ENCODE measurements at regions not wholly inside any gene's neighbourhood (a gene's known extent, or its start where the extent isn't known, plus 50 kb on each side); places are given as distances from the start of the nearest gene placed in this dataset.

- Histone ChIP-seq H3K4me3 (no peak overlapping the region), H3K27ac (no peak overlapping the region), H3K4me1 (no peaks in the 10 kb centered on the region), H3K27me3 (no peaks in the 10 kb centered on the region), H3K36me3 (no peaks in the 10 kb centered on the region), H3K9me3 (replicated peaks) (no peaks in the 10 kb centered on the region)
- DNase-seq: no peak
Measured at GRCh38 chr10:89153971-89154370, 53.1 kb downstream of the CH25H start.

GRCh38 chr10:89153116-89153515 is 54.0 kb downstream of the CH25H start:
- no peak overlapping the region for H3K27ac ChIP-seq
- no peaks in the 10 kb centered on the region for H3K36me3 ChIP-seq
- no peak overlapping the region for H3K4me3 ChIP-seq
- H3K9me3 ChIP-seq (replicated peaks): no peaks in the 10 kb centered on the region
- no peaks in the 10 kb centered on the region for H3K27me3 ChIP-seq
- DNase-seq: no peak
- no peaks in the 10 kb centered on the region for H3K4me1 ChIP-seq

GRCh38 chr10:89151857-89152256 is 55.3 kb downstream of the CH25H start:
- DNase-seq: no peak
- H3K36me3 ChIP-seq: no peaks in the 10 kb centered on the region
- H3K4me3 ChIP-seq: no peak overlapping the region
- H3K27ac ChIP-seq: no peak overlapping the region
- no peaks in the 10 kb centered on the region for H3K27me3 ChIP-seq
- H3K9me3 ChIP-seq (replicated peaks): no peaks in the 10 kb centered on the region
- no peaks in the 10 kb centered on the region for H3K4me1 ChIP-seq

GRCh38 chr10:89148061-89148460 is 59.1 kb downstream of the CH25H start:
- Histone ChIP-seq H3K27ac (no peak overlapping the region), H3K4me3 (no peak overlapping the region), H3K4me1 (no peaks in the 10 kb centered on the region)

GRCh38 chr10:89147256-89147655 is 59.9 kb downstream of the CH25H start:
- Histone ChIP-seq H3K36me3 (no peaks in the 10 kb centered on the region), H3K4me3 (no peak overlapping the region), H3K9me3 (replicated peaks) (no peaks in the 10 kb centered on the region), H3K27me3 (no peaks in the 10 kb centered on the region), H3K27ac (no peak overlapping the region), H3K4me1 (no peaks in the 10 kb centered on the region)
- DNase-seq: no peak

More at GRCh38 chr10:89148061-89148460, 59.1 kb downstream of the CH25H start:
- H3K27me3 ChIP-seq: no peaks in the 10 kb centered on the region
- DNase-seq: no peak
- H3K9me3 ChIP-seq (replicated peaks): no peaks in the 10 kb centered on the region
- H3K36me3 ChIP-seq: no peaks in the 10 kb centered on the region

- DNase-seq: no peak
- H3K4me3 ChIP-seq: no peak overlapping the region
- H3K9me3 ChIP-seq (replicated peaks): no peaks in the 10 kb centered on the region
- no peaks in the 10 kb centered on the region for H3K27me3 ChIP-seq
- no peak overlapping the region for H3K27ac ChIP-seq
- H3K36me3 ChIP-seq: no peaks in the 10 kb centered on the region
- no peaks in the 10 kb centered on the region for H3K4me1 ChIP-seq
Measured at GRCh38 chr10:89144836-89145235, 62.3 kb downstream of the CH25H start.

- H3K27me3 ChIP-seq: no peaks in the 10 kb centered on the region
- H3K4me3 ChIP-seq: no peak overlapping the region
- no peaks in the 10 kb centered on the region for H3K9me3 ChIP-seq (replicated peaks)
- peaks cover 5% of the 10 kb centered on the region; the same call in 1 of the 2 replicates for H3K4me1 ChIP-seq
- H3K27ac ChIP-seq: no peak overlapping the region
- no peaks in the 10 kb centered on the region for H3K36me3 ChIP-seq
- no peak for DNase-seq
Measured at GRCh38 chr10:89142590-89142989, 64.5 kb downstream of the CH25H start.

- peak in 1 of 2 experiments; percentile 6 for DNase-seq
- Histone ChIP-seq H3K27me3 (no peaks in the 10 kb centered on the region), H3K4me1 (peaks cover 5% of the 10 kb centered on the region; the same call in 1 of the 2 replicates), H3K4me3 (no peak overlapping the region), H3K9me3 (replicated peaks) (no peaks in the 10 kb centered on the region), H3K36me3 (no peaks in the 10 kb centered on the region), H3K27ac (no peak overlapping the region)
Measured at GRCh38 chr10:89138755-89139490, 68.2 kb downstream of the CH25H start.

GRCh38 chr10:89134963-89135362 is 72.2 kb downstream of the CH25H start:
- no peaks in the 10 kb centered on the region for H3K36me3 ChIP-seq
- H3K4me1 ChIP-seq: peaks cover 5% of the 10 kb centered on the region; the same call in 1 of the 2 replicates
- H3K4me3 ChIP-seq: no peak overlapping the region
- DNase-seq: no peak
- no peaks in the 10 kb centered on the region for H3K27me3 ChIP-seq
- H3K9me3 ChIP-seq (replicated peaks): no peaks in the 10 kb centered on the region
- no peak overlapping the region for H3K27ac ChIP-seq

- no peaks in the 10 kb centered on the region for H3K36me3 ChIP-seq
- H3K9me3 ChIP-seq (replicated peaks): no peaks in the 10 kb centered on the region
- no peak overlapping the region for H3K4me3 ChIP-seq
- no peaks in the 10 kb centered on the region for H3K27me3 ChIP-seq
- no peaks in the 10 kb centered on the region for H3K4me1 ChIP-seq
- DNase-seq: peak; percentile 9 to 32
- H3K27ac ChIP-seq: no peak overlapping the region
Measured at GRCh38 chr10:89129911-89130310, 77.2 kb downstream of the CH25H start.

GRCh38 chr10:89122433-89123051 is 84.6 kb downstream of the CH25H start:
- H3K27ac ChIP-seq: no peak overlapping the region
- DNase-seq: peak in 1 of 2 experiments; percentile 24
- H3K27me3 ChIP-seq: no peaks in the 10 kb centered on the region
- no peaks in the 10 kb centered on the region for H3K9me3 ChIP-seq (replicated peaks)
- no peaks in the 10 kb centered on the region for H3K36me3 ChIP-seq
- peaks cover 29% of the 10 kb centered on the region for H3K4me1 ChIP-seq
- no peak overlapping the region for H3K4me3 ChIP-seq

- no peak for DNase-seq
- H3K36me3 ChIP-seq: no peaks in the 10 kb centered on the region
- no peak overlapping the region for H3K4me3 ChIP-seq
- H3K27ac ChIP-seq: no peak overlapping the region
- H3K27me3 ChIP-seq: no peaks in the 10 kb centered on the region
- H3K4me1 ChIP-seq: peaks cover 38% of the 10 kb centered on the region
- H3K9me3 ChIP-seq (replicated peaks): no peaks in the 10 kb centered on the region
Measured at GRCh38 chr10:89121764-89122020, 85.4 kb downstream of the CH25H start.

GRCh38 chr10:89120931-89121763 is 86.0 kb downstream of the CH25H start:
- H3K36me3 ChIP-seq: no peaks in the 10 kb centered on the region
- H3K27me3 ChIP-seq: no peaks in the 10 kb centered on the region
- no peak for DNase-seq
- H3K4me1 ChIP-seq: peaks cover 42% of the 10 kb centered on the region
- no peak overlapping the region for H3K27ac ChIP-seq
- H3K9me3 ChIP-seq (replicated peaks): no peaks in the 10 kb centered on the region
- no peak overlapping the region for H3K4me3 ChIP-seq

GRCh38 chr10:89119651-89120050 is 87.5 kb downstream of the CH25H start:
- no peaks in the 10 kb centered on the region for H3K9me3 ChIP-seq (replicated peaks)
- H3K4me1 ChIP-seq: peaks cover 46% of the 10 kb centered on the region
- no peaks in the 10 kb centered on the region for H3K27me3 ChIP-seq
- no peaks in the 10 kb centered on the region for H3K36me3 ChIP-seq
- no peak overlapping the region for H3K4me3 ChIP-seq
- no peak overlapping the region for H3K27ac ChIP-seq
- peak; percentile 19 to 39 for DNase-seq

GRCh38 chr10:89118091-89118490 is 89.0 kb downstream of the CH25H start:
- Histone ChIP-seq H3K27me3 (no peaks in the 10 kb centered on the region), H3K9me3 (replicated peaks) (no peaks in the 10 kb centered on the region), H3K4me3 (no peak overlapping the region), H3K27ac (peak overlapping the region; percentile 87), H3K4me1 (peaks cover 46% of the 10 kb centered on the region), H3K36me3 (no peaks in the 10 kb centered on the region)
- DNase-seq: peak; percentile 32 to 74
